Astrocyte (in vitro differentiated cells and primary cell): ENCODE measurements at regions not wholly inside any gene's neighbourhood (a gene's known extent, or its start where the extent isn't known, plus 50 kb on each side); places are given as distances from the start of the nearest gene placed in this dataset.

ENCODE experiments used
- DNase-seq: peaks from one replicate; pipeline ENCODE4 v3.0.0-alpha.2; 2010; ENCODE audit warnings: low read depth
- FAIRE-seq: peaks from 2 replicates; lab custom pipeline; 2011; peaks lifted over from hg19 to GRCh38; lab: Jason Lieb, UNC
- H2AFZ ChIP-seq: 2 replicates; pipeline ENCODE4 v1.6.0; 2012; ENCODE audit warnings: low read depth, low read length, inconsistent platforms
- H3K27ac ChIP-seq: 2 replicates; pipeline ENCODE4 v1.5.1; 2011; ENCODE audit warnings: low read depth, low read length, inconsistent platforms
- H3K27me3 ChIP-seq: 2 replicates; pipeline ENCODE4 v1.6.0; 2011; ENCODE audit warnings: low read length, inconsistent platforms; ENCODE audit not compliant: insufficient read depth
- H3K36me3 ChIP-seq: 2 replicates; pipeline ENCODE4 v1.5.1; 2011; ENCODE audit warnings: low read length, inconsistent platforms; ENCODE audit not compliant: insufficient read depth
- H3K4me1 ChIP-seq: 2 replicates; pipeline ENCODE4 v1.5.1; 2011; ENCODE audit warnings: low read length, inconsistent platforms; ENCODE audit not compliant: insufficient read depth
- H3K4me2 ChIP-seq: 2 replicates; pipeline ENCODE4 v1.6.0; 2012; ENCODE audit warnings: low read length, inconsistent platforms
- H3K4me3 ChIP-seq: 2 replicates; pipeline ENCODE4 v1.5.1; 2011; ENCODE audit warnings: low read depth, mild to moderate bottlenecking, low read length, inconsistent platforms; ENCODE audit not compliant: insufficient read depth
- H3K79me2 ChIP-seq: 2 replicates; pipeline ENCODE4 v1.6.0; 2012; ENCODE audit warnings: mild to moderate bottlenecking, low read length, inconsistent platforms; ENCODE audit not compliant: insufficient read depth
- H3K9ac ChIP-seq: 2 replicates; pipeline ENCODE4 v1.6.0; 2012; ENCODE audit warnings: mild to moderate bottlenecking, low read length, inconsistent platforms
- H3K9me3 ChIP-seq: 2 replicates; pipeline ENCODE4 v1.5.1; 2012; ENCODE audit warnings: low read depth, mild to moderate bottlenecking, low read length, inconsistent platforms; ENCODE audit not compliant: insufficient read depth
- H4K20me1 ChIP-seq: 2 replicates; pipeline ENCODE4 v1.6.0; 2012; ENCODE audit warnings: low read length, inconsistent platforms; ENCODE audit not compliant: insufficient read depth
- H3K27ac Mint-ChIP-seq: one replicate; pipeline ENCODE4 v1.8.0; 2021; ENCODE audit warnings: mild to moderate bottlenecking, mixed read lengths; ENCODE audit not compliant: unreplicated experiment
- H3K27me3 Mint-ChIP-seq: one replicate; pipeline ENCODE4 v1.8.0; 2021; ENCODE audit warnings: low read depth, mixed read lengths; ENCODE audit not compliant: unreplicated experiment
- H3K36me3 Mint-ChIP-seq: one replicate; pipeline ENCODE4 v1.8.0; 2021; ENCODE audit warnings: low read depth, mixed read lengths; ENCODE audit not compliant: unreplicated experiment
- H3K4me1 Mint-ChIP-seq: one replicate; pipeline ENCODE4 v1.8.0; 2021; ENCODE audit warnings: low read depth, mixed read lengths; ENCODE audit not compliant: unreplicated experiment
- H3K4me3 Mint-ChIP-seq: one replicate; pipeline ENCODE4 v1.8.0; 2021; ENCODE audit warnings: mild to moderate bottlenecking, moderate library complexity, mixed read lengths; ENCODE audit not compliant: unreplicated experiment
- H3K9me3 Mint-ChIP-seq: one replicate; pipeline ENCODE4 v1.8.0; 2021; ENCODE audit warnings: mild to moderate bottlenecking, mixed read lengths; ENCODE audit not compliant: unreplicated experiment
- EZH2 ChIP-seq: IDR thresholded peaks from 2 replicates; pipeline ENCODE4 v1.6.1; 2012; ENCODE audit warnings: mild to moderate bottlenecking, low read length, inconsistent platforms; ENCODE audit not compliant: insufficient read depth
- TF ChIP-seq, protein P1 (sequence below): IDR thresholded peaks from 2 replicates; pipeline ENCODE4 v1.5.1; 2011; ENCODE audit warnings: low read depth, mild to moderate bottlenecking, inconsistent platforms, low read length, moderate library complexity; ENCODE audit not compliant: insufficient read depth

DNA sequence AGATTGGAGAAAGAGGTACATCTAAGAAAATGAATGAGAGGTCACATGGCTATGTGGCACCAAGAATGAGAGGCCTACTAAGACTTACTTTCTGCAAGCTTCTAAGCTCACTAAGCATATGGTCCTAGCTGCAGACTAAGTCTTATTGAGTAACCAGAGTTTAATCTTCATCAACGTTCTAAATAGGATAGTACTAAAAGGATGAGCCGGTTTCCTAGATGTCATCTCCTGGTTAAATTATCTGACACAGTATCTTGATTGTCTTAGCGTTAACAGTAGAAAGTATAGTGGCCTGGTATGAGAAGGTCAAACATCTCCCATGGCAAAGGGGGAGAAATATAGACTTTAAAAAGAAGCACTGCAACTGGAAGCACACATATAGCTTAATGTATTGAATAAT, 448.1 kb downstream of the PDGFC start:
- no peak for TF ChIP-seq EZH2
- TF ChIP-seq, protein P1, sequence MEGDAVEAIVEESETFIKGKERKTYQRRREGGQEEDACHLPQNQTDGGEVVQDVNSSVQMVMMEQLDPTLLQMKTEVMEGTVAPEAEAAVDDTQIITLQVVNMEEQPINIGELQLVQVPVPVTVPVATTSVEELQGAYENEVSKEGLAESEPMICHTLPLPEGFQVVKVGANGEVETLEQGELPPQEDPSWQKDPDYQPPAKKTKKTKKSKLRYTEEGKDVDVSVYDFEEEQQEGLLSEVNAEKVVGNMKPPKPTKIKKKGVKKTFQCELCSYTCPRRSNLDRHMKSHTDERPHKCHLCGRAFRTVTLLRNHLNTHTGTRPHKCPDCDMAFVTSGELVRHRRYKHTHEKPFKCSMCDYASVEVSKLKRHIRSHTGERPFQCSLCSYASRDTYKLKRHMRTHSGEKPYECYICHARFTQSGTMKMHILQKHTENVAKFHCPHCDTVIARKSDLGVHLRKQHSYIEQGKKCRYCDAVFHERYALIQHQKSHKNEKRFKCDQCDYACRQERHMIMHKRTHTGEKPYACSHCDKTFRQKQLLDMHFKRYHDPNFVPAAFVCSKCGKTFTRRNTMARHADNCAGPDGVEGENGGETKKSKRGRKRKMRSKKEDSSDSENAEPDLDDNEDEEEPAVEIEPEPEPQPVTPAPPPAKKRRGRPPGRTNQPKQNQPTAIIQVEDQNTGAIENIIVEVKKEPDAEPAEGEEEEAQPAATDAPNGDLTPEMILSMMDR: no peak
- no peaks in the 10 kb centered on the region for H3K36me3 ChIP-seq
- no peak overlapping the region for H3K4me2 ChIP-seq
- no peaks in the 10 kb centered on the region for H3K36me3 Mint-ChIP-seq
- no peak for FAIRE-seq
- H3K9ac ChIP-seq: no peak overlapping the region
- H2AFZ ChIP-seq: no peak overlapping the region
- no peaks in the 10 kb centered on the region for H3K9me3 ChIP-seq
- H4K20me1 ChIP-seq: no peaks in the 10 kb centered on the region
- no peaks in the 10 kb centered on the region for H3K27me3 Mint-ChIP-seq
- DNase-seq: no peak
- no peaks in the 10 kb centered on the region for H3K4me1 ChIP-seq
- H3K4me1 Mint-ChIP-seq: no peaks in the 10 kb centered on the region
- H3K4me3 ChIP-seq: no peak overlapping the region
- H3K79me2 ChIP-seq: no peaks in the 10 kb centered on the region
- H3K27ac Mint-ChIP-seq: no peak overlapping the region
- H3K27ac ChIP-seq: no peak overlapping the region
- no peak overlapping the region for H3K4me3 Mint-ChIP-seq
- H3K9me3 Mint-ChIP-seq: peaks cover 2% of the 10 kb centered on the region
- H3K27me3 ChIP-seq: no peaks in the 10 kb centered on the region

DNA sequence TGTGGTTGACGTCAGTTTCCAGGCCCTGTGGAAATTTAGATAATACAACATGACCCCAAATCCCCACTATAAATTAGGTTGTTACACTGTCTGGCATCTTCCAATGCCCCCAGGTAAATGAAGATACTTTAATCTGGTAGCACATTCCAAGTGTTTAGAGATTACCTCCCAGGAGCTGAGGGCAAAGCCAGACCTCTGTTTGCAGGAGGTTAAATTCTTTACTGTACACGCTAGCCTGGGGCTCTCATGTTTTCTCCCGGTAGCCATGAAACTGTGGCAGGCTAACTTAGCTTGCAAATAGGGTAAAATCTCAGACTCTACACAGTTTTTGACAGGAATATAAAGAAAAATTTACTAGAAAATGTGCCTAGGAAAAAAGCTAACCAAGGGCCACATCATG, 450.0 kb downstream of the PDGFC start:
- Histone ChIP-seq H3K4me2 (no peak overlapping the region), H3K79me2 (no peaks in the 10 kb centered on the region), H3K27ac (no peak overlapping the region), H3K27me3 (no peaks in the 10 kb centered on the region), H3K4me1 (no peaks in the 10 kb centered on the region), H2AFZ (no peak overlapping the region), H3K36me3 (no peaks in the 10 kb centered on the region), H3K9me3 (no peaks in the 10 kb centered on the region), H3K9ac (no peak overlapping the region), H4K20me1 (no peaks in the 10 kb centered on the region), H3K4me3 (no peak overlapping the region)
- Mint-ChIP-seq H3K27ac (no peak overlapping the region), H3K4me1 (no peaks in the 10 kb centered on the region), H3K36me3 (no peaks in the 10 kb centered on the region), H3K27me3 (no peaks in the 10 kb centered on the region), H3K4me3 (no peak overlapping the region), H3K9me3 (peaks cover 2% of the 10 kb centered on the region)
- DNase-seq (no peak), FAIRE-seq (no peak)
- no peak for TF ChIP-seq EZH2
- TF ChIP-seq, protein P1: no peak

DNA sequence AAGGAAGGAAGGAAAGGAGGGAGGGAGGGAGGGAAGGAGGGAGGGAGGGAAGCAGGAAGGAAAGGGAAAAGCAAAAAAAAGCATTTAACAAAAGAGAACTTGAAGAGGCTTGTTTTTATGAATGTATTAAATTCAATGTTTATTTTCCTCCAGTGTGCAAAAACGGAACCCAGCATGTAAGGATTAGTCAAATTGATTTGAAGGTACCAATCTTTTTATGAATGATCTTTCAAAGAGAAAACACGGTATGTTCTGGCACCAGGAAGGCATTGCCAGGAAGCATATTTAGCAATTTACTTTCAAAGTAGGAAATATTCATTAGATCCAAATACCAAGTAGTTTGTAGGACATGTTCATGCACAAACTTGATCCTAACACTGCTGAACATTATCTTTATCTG, 453.6 kb downstream of the PDGFC start:
- H3K9ac ChIP-seq: no peak overlapping the region
- no peaks in the 10 kb centered on the region for H3K9me3 ChIP-seq
- no peaks in the 10 kb centered on the region for H3K79me2 ChIP-seq
- Mint-ChIP-seq H3K4me1 (peaks cover 6% of the 10 kb centered on the region), H3K27me3 (no peaks in the 10 kb centered on the region), H3K9me3 (no peaks in the 10 kb centered on the region), H3K27ac (no peak overlapping the region), H3K36me3 (no peaks in the 10 kb centered on the region), H3K4me3 (no peak overlapping the region)
- DNase-seq (no peak), FAIRE-seq (no peak)
- H3K4me2 ChIP-seq: no peak overlapping the region
- H4K20me1 ChIP-seq: no peaks in the 10 kb centered on the region
- H3K27ac ChIP-seq: no peak overlapping the region
- no peaks in the 10 kb centered on the region for H3K4me1 ChIP-seq
- no peak overlapping the region for H3K4me3 ChIP-seq
- H3K27me3 ChIP-seq: no peaks in the 10 kb centered on the region
- TF ChIP-seq, protein P1: no peak
- TF ChIP-seq EZH2: no peak
- no peak overlapping the region for H2AFZ ChIP-seq
- no peaks in the 10 kb centered on the region for H3K36me3 ChIP-seq
